SK-N-SH (cell line): ENCODE measurements at regions not wholly inside any gene's neighbourhood (a gene's known extent, or its start where the extent isn't known, plus 50 kb on each side); places are given as distances from the start of the nearest gene placed in this dataset.

Experiments used
- CTCF ChIA-PET: fragments of 300-600, 350-600 bp; formaldehyde crosslinking; extraction: SDS; loops from one replicate; lab custom pipeline; 2021; lab: Yijun Ruan, JAX
- POLR2A ChIA-PET: fragments of 350-600 bp; sonication (Branson Sonifier 250); formaldehyde crosslinking; extraction: SDS; loops from one replicate; lab custom pipeline; 2020; ENCODE audit warnings: antibody characterized with exemption, inconsistent platforms; lab: Yijun Ruan, JAX
- DNase-seq: peaks from one replicate; pipeline ENCODE4 v3.0.0; 2012
- H2AFZ ChIP-seq: fragments of 200-600 bp; sonication (generic); 2 replicates; pipeline ENCODE4 v1.8.1; 2016; ENCODE audit warnings: antibody characterized with exemption, mild to moderate bottlenecking, low read depth
- H3F3A ChIP-seq: fragments of 200-600 bp; sonication (generic); replicated peaks from 2 replicates; pipeline ENCODE3; 2016; ENCODE audit warnings: antibody characterized with exemption, mild to moderate bottlenecking; ENCODE audit not compliant: insufficient read depth
- H3K27ac ChIP-seq, 2 experiments: fragments of 200-500 bp in 1 of 2; fragments of 200-600 bp in 1 of 2; sonication (Bioruptor generic) in 1 of 2; sonication (generic), shearing (Covaris generic) in 1 of 2; 2 replicates each; pipeline versions ENCODE4 v1.5.1 to v1.6.1; 2014 to 2016; ENCODE audit warnings: low read depth in 2 of 2, inconsistent platforms in 1 of 2, low read length in 1 of 2, mild to moderate bottlenecking in 1 of 2, mixed read lengths in 1 of 2
- H3K27me3 ChIP-seq: fragments of 200-600 bp; sonication (generic), shearing (Covaris generic); 2 replicates; pipeline ENCODE4 v1.6.1; 2016; ENCODE audit warnings: mixed run types; ENCODE audit not compliant: insufficient read depth
- H3K36me3 ChIP-seq, 2 experiments: fragments of 200-500 bp in 1 of 2; fragments of 200-600 bp in 1 of 2; sonication (Bioruptor generic) in 1 of 2; sonication (generic) in 1 of 2; replicated peaks in 1 of 2; 2 replicates each; pipeline versions ENCODE3 to v1.5.1; 2014 to 2016; ENCODE audit warnings: low read length in 1 of 2, mild to moderate bottlenecking in 1 of 2; ENCODE audit not compliant: insufficient read depth in 2 of 2, control insufficient read depth in 1 of 2
- H3K4me1 ChIP-seq, 2 experiments: fragments of 200-500 bp in 1 of 2; fragments of 200-600 bp in 1 of 2; sonication (Bioruptor generic) in 1 of 2; sonication (generic), shearing (Covaris generic) in 1 of 2; 2 replicates each; pipeline versions ENCODE4 v1.5.1 to v1.6.1; 2014 to 2016; ENCODE audit warnings: low read depth in 1 of 2, low read length in 1 of 2, mixed run types in 1 of 2; ENCODE audit not compliant: insufficient read depth in 2 of 2, control insufficient read depth in 1 of 2
- H3K4me2 ChIP-seq: fragments of 200-600 bp; sonication (generic), shearing (Covaris generic); 2 replicates; pipeline ENCODE4 v1.6.1; 2017; ENCODE audit warnings: mixed run types
- H3K4me3 ChIP-seq, 2 experiments: fragments of 200-500 bp in 1 of 2; fragments of 200-600 bp in 1 of 2; sonication (Bioruptor generic) in 1 of 2; sonication (generic), shearing (Covaris generic) in 1 of 2; 2 replicates each; pipeline versions ENCODE4 v1.5.1 to v1.8.1; 2014 to 2016; ENCODE audit warnings: low read depth in 2 of 2, inconsistent platforms in 1 of 2, low read length in 1 of 2, mild to moderate bottlenecking in 1 of 2, mixed read lengths in 1 of 2, moderate library complexity in 1 of 2
- H3K79me2 ChIP-seq: fragments of 200-600 bp; sonication (generic); 2 replicates; pipeline ENCODE4 v1.8.1; 2017; ENCODE audit warnings: mild to moderate bottlenecking; ENCODE audit not compliant: insufficient read depth
- H3K9ac ChIP-seq: fragments of 200-600 bp; sonication (generic); 2 replicates; pipeline ENCODE4 v1.6.1; 2017; ENCODE audit warnings: mixed run types
- H3K9me2 ChIP-seq: fragments of 200-600 bp; sonication (generic); 2 replicates; pipeline ENCODE4 v1.6.1; 2017; ENCODE audit warnings: mixed run types
- H3K9me3 ChIP-seq: fragments of 200-600 bp; sonication (generic); 2 replicates; pipeline ENCODE4 v1.6.1; 2017; ENCODE audit warnings: mixed run types, mild to moderate bottlenecking, moderate library complexity
- H4K20me1 ChIP-seq: fragments of 200-600 bp; sonication (generic); 2 replicates; pipeline ENCODE4 v1.6.1; 2017; ENCODE audit warnings: mild to moderate bottlenecking, mixed run types; ENCODE audit not compliant: insufficient read depth
- FOSL2 ChIP-seq: IDR thresholded peaks from 2 replicates; pipeline ENCODE4 v1.4.0; 2012; ENCODE audit warnings: low read depth, mild to moderate bottlenecking, moderate library complexity, borderline replicate concordance
- NRF1 ChIP-seq: IDR thresholded peaks from 2 replicates; pipeline ENCODE4 v1.6.1; 2012; ENCODE audit warnings: low read depth, mild to moderate bottlenecking, low read length
- TAF1 ChIP-seq: IDR thresholded peaks from 2 replicates; pipeline ENCODE4 v1.6.1; 2012; ENCODE audit warnings: low read depth, mild to moderate bottlenecking, low read length, moderate library complexity, borderline replicate concordance
- TCF12 ChIP-seq: IDR thresholded peaks from 2 replicates; pipeline ENCODE4 v1.4.0; 2012
- USF2 ChIP-seq: fragments of 150-350 bp; IDR thresholded peaks from 2 replicates; pipeline ENCODE4 v1.6.1; 2017; ENCODE audit warnings: antibody characterized with exemption, low read length, low read depth, borderline replicate concordance
- WGBS: methylation state at CpG from one replicate; pipeline ENCODE4 v1.1.6; 2017; ENCODE audit warnings: low lambda C conversion rate; 5-methylcytosine and 5-hydroxymethylcytosine counted together

DNA sequence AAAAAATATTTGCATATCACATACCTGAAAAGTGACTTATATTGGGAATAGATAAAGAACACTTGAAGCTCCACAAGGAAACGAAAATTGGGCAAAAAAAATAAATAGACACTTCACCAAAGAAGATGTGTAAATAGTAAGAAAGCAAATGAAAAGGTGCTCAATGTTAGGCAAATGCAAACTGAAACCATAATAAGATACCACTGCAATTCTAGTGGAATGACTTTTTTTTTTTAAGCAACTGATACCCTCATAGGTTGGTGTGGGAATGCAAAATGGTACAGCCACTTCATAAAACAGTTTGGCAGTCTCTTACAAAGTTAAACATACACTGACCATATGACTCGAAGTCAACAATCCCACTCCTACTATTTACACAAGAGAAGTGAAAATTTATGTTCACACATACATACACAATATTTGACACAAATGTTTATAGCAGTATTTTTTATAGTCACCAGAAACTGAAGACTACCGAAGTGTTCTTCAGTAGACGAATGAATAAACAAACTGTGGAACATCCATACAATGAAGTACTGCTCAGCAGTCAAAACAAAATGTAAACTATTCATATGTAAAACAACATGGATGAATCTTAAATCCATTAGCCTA lies 176.3 kb downstream of the ZMAT3 start:
- H3K4me1 ChIP-seq = no peaks in the 10 kb centered on the region
- H3K9me2 ChIP-seq = no peaks in the 10 kb centered on the region
- H3F3A ChIP-seq = no peaks in the 10 kb centered on the region
- no peaks in the 10 kb centered on the region for H3K9me3 ChIP-seq
- H3K4me2 ChIP-seq = no peak overlapping the region
- CTCF ChIA-PET = no interaction called here
- DNase-seq = no peak
- no peak overlapping the region for H3K4me3 ChIP-seq
- no peak overlapping the region for H2AFZ ChIP-seq
- H3K27me3 ChIP-seq = no peaks in the 10 kb centered on the region
- no peak overlapping the region for H3K27ac ChIP-seq
- H3K36me3 ChIP-seq = no peaks in the 10 kb centered on the region
- H4K20me1 ChIP-seq = no peaks in the 10 kb centered on the region
- POLR2A ChIA-PET = no interaction called here
- 35% methylated on average over 4 of the region's 4 CpGs for WGBS
- H3K79me2 ChIP-seq = no peaks in the 10 kb centered on the region
- TF ChIP-seq TAF1 (no peak), NRF1 (no peak), FOSL2 (no peak), TCF12 (no peak), USF2 (no peak)
- no peak overlapping the region for H3K9ac ChIP-seq
